T47D (cell line): ENCODE measurements at regions not wholly inside any gene's neighbourhood (a gene's known extent, or its start where the extent isn't known, plus 50 kb on each side); places are given as distances from the start of the nearest gene placed in this dataset.
A peak's percentile ranks its signal among the peaks of the same experiment; 100 is the strongest.
"Not testable (repeated sequence)": the region's sequence is repeated elsewhere in the genome, so short reads cannot be mapped to it uniquely, and the experiment has no call there.

Source experiments
- DNase-seq, 2 experiments: peaks; one replicate each; pipeline versions ENCODE4 v3.0.0 to v3.0.0-alpha.2; 2011 to 2012; ENCODE audit warnings: low read depth in 1 of 2, low spot score in 1 of 2
- JUND ChIP-seq: IDR thresholded peaks from 2 replicates; pipeline ENCODE4 v1.6.1; 2012; ENCODE audit warnings: low read depth
- in situ Hi-C: cut with HindIII; loops from 2 replicates; pipeline ENCODE4 v1.10.0; 2016; ENCODE audit warnings: low sequenced_read_pairs, low pct_unique_long_range_greater_than_20kb

GRCh38 chr2:195587966-195588365 lies 69.1 kb upstream of the SLC39A10 start:
- no peak for DNase-seq
- in situ Hi-C loops: no loop called here
- no peak for TF ChIP-seq JUND

GRCh38 chr2:195586062-195586714 lies 70.8 kb upstream of the SLC39A10 start:
- DNase-seq: no peak
- in situ Hi-C loops: no loop called here
- TF ChIP-seq JUND: no peak

GRCh38 chr2:195582188-195582587 lies 74.8 kb upstream of the SLC39A10 start:
- TF ChIP-seq JUND: no peak
- in situ Hi-C loops: no loop called here
- DNase-seq: no peak

GRCh38 chr2:195579776-195580555 lies 77.1 kb upstream of the SLC39A10 start:
- in situ Hi-C loops: no loop called here
- TF ChIP-seq JUND: no peak
- DNase-seq: no peak

GRCh38 chr2:195575879-195576401 lies 81.1 kb upstream of the SLC39A10 start:
- in situ Hi-C loops: no loop called here
- DNase-seq: peak; percentile 23 to 29
- TF ChIP-seq JUND: no peak

- TF ChIP-seq JUND: no peak
- no peak for DNase-seq
- in situ Hi-C loops: no loop called here
These were observed 82.0 kb upstream of the SLC39A10 start for GRCh38 chr2:195575016-195575415.

- TF ChIP-seq JUND: no peak
- in situ Hi-C loops: no loop called here
- DNase-seq: no peak
These were observed 82.7 kb upstream of the SLC39A10 start for GRCh38 chr2:195574312-195574711.

GRCh38 chr2:195572895-195573683 lies 83.9 kb upstream of the SLC39A10 start:
- no peak for DNase-seq
- no peak for TF ChIP-seq JUND
- in situ Hi-C loops: no loop called here

GRCh38 chr2:195570329-195570728 lies 86.7 kb upstream of the SLC39A10 start:
- no peak for DNase-seq
- TF ChIP-seq JUND: no peak
- in situ Hi-C loops: no loop called here

GRCh38 chr2:195569255-195569654 lies 87.8 kb upstream of the SLC39A10 start:
- no peak for DNase-seq
- TF ChIP-seq JUND: no peak
- in situ Hi-C loops: no loop called here

- in situ Hi-C loops: not testable (repeated sequence)
These were observed 92.3 kb upstream of the SLC39A10 start for GRCh38 chr2:195564625-195565135.

GRCh38 chr2:195563857-195564512 lies 93.0 kb upstream of the SLC39A10 start:
- DNase-seq: no peak
- in situ Hi-C loops: no loop called here
- no peak for TF ChIP-seq JUND

More at GRCh38 chr2:195564625-195565135, 92.3 kb upstream of the SLC39A10 start:
- not testable (repeated sequence) for DNase-seq
